NCI-H2227 (cell line): ENCODE measurements at regions not wholly inside any gene's neighbourhood (a gene's known extent, or its start where the extent isn't known, plus 50 kb on each side); places are given as distances from the start of the nearest gene placed in this dataset.

Experiments
- DNase-seq: peaks from one replicate; lab custom pipeline; 2025; ENCODE audit not compliant: unreplicated experiment; lab: John Stamatoyannopoulos, UW

DNA sequence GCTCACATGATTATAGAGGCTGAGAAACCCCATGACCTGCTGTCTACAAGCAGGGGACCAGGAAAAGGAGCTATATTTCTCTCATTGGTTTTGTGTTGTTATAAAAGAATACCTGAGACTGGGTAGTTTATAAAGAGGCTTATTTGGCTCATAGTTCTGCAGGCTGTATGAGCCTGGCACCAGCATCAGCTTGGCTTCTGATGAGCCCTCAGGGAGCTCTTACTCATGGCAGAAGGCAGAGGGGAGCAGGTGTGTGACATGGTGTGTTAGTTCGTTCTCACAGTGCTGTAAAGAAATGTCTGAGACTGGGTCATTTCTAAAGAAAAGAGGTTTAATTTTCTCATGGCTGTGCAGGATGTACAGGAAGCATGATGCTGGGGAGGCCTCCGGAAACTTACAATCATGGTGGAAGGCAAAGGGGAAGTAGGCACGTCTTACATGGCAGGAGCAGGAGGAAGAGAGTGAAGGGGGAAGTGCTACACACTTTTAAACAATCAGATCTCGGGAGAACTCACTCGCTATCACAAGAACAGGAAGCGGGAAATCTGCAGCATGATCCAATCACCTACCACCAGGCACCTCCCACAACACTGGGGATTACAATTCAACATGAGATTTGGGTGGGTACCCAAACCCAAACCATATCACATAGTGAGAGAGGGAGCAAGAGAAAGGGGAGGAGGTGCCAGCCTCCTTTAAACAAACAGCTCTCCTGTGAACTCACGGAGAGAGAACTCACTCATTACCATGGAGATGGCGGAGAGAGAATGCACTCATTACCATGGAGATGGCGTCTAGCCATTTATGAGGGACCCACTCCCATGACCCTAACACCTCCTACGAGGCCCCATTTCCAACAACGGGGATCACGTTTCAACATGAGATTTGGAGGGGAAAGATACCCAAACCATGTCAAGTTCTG is 133.4 kb downstream of the JCAD start:
- DNase-seq = no peak

DNA sequence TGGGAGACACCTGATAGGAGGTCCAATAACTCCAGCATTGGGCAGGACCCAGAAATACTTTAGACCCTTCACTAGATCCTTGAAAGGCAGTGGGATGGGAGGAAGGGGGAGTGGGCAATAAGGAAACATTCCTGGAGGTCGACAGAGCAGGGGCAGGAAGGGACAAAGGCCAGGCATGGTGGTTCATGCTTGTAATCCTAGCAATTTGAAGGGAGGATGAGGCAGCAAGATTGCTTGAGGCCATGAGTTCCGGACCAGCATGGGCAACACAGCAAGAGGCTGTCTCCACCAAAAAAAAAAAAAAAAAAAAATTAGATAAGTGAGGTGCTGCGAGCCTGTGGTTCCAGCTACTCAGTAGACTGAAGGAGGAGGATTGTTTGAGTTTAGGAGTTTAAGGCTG is 134.9 kb downstream of the JCAD start:
- DNase-seq = no peak

DNA sequence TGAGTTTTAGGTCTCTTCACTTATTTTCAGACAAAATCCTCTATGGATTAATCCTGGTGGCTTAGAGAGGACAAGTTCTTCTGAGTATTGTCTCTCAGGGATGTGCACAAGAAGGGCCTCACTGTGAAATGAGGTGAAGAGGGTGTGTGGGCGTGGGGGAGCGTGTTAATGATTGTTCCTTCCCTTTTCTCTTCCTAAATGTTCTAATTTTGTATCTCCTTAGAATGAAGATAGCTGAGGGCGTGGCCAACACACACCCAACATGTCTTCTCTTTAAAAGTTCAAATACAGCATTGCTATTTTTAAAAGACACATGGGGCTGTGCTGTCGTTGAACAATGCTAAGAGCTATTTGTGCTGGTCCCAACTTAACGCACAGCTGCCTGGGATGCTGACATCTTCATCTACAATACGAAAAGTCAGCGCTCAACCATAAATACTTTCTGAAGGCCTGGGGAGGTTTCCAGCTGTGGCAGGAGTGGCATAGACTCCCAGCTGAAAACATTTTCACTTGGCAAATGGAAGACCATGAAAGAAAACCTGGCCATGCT is 135.9 kb downstream of the JCAD start:
- DNase-seq = no peak

DNA sequence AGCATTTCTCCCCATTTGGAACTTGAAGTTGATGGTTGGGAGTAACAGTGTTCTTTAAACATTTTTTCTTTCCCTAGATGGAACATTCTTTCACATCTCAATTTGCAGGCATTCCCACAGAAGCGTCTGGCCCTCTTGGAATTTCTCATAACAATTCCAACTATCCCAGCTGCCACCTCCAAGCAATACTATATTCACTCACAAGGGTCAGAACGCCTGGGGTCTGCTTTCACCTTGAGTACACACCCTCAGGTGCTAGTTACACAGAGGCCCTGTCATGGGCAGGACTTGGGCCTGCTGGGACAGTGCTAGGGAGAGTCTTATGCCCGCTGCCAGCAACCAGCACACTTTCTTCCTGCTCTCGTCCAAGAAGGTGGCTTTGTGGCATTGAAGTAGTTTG is 136.5 kb downstream of the JCAD start:
- DNase-seq = no peak

DNA sequence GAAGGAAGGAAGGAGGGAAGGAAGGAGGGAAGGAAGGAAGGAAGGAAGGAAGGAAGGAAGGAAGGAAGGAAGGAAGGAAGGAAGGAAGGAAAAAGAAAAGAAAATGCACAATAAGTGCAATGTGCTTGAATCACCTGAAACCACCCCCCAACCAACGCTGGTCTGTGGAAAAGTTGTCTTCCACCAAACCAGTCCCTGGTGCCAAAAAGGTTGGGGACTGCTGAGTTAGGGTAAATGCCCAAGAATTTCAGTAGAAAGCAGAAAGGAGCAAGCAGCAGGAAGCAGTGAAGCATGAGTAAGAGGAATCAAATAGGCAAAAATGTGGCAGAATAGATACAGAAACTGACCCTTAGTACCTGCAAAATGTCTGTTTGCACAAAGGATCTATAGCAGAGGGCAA is 137.2 kb downstream of the JCAD start:
- DNase-seq = no peak

DNA sequence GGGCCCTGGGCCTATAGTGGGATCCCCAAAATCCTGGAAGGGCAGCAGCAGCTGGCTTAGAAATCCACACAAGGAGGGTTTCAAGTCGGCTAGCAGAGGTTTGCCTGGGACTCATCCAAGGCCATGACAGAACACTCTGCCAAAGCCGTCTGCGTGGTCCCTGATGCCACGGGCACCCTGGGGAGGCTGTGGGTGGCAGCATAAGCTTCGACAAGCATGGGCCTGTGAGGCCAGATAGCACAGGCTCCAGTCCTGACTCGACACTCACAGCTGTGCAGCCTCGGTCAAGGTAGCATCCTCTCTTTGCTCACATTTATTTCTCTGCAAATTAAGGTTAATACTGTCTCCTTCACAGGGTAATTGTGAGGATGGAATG is 138.3 kb downstream of the JCAD start:
- DNase-seq = no peak

DNA sequence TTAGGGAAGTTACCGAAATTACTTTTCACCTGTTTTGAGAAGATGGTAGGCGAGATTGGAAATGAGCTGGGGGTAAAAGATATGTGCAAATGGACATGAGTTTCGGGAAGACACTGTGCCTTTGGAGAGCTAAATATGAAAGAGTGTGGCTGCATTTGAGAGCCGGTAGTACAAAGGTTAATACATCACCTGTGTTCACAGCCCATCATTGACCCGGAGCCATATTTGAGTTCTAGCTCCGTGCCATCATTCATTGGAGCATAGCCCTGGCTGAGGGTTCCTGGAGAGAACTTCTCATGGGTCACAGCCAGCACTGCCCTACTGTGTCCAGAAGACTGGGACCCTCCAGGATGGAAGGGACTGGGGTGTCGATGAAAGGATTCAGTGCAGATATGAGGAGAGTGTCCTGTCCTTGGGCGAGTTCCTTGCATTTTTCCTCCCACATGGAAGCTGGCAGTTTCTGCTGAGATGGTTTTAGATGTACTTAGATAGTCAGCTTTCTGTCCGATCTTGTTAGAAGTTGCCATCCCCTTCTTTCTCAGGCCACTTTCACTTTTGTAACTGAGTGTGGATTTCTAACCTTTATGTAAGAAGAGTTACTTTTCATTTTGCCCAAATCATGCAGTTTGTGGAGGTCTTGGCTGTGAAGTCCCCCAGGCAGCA is 138.8 kb downstream of the JCAD start:
- no peak for DNase-seq

DNA sequence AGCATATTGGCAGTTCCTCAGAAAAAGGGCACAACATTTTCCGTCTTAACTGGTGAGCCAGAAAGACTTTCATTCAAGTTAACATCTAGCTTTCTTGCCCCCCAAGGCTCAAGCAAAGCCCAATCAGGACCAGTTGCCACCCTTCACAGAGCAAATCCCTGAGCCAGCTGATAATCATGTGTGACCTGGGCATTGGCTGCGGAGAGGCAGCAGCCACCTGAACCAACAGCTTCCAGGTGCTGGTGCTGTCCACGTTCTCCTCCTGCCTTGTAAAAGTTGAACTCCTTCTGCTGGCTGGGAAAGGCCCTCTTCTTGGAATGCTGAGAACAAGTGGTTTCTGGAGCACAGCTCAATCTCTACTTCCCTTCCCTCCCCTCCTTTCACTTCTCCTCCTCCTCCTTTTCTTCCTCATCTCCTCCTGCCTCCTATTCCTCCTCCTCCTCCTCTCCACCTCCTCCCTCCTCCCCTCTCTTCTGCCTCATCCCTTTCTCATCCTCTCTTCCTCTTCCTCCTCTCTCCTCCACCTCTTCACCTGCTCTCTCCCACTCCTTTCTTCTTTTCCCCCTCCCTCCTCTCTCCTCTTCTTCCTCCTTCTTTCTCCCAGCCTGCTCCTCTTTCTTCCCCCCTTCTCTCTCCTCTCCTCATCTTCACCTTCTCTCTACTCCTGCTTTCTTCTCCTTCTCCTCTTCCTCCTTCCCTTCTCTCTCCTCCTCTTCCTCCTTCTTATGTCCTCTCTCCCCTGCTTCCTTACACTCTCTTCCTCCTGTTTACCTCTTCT is 140.6 kb downstream of the JCAD start:
- no peak for DNase-seq

DNA sequence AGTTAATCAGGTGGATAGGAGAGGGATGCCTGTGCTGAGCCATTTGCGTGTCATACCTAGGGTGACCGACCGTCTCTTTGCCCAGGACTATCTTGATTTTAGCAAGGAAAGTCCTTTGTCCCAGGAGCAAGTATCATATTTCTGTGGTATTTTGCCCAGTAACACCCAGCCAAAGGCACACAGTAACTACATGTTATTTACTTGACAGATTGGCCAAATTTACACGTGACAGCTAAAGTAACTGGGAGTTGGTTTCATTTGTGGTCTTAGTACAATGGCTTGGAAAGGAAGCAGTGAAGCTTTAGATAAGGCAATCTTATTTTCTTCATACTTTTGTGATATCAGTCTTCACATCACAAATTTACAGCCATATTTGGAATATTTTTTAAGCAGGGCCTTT is 142.1 kb downstream of the JCAD start:
- DNase-seq = no peak

DNA sequence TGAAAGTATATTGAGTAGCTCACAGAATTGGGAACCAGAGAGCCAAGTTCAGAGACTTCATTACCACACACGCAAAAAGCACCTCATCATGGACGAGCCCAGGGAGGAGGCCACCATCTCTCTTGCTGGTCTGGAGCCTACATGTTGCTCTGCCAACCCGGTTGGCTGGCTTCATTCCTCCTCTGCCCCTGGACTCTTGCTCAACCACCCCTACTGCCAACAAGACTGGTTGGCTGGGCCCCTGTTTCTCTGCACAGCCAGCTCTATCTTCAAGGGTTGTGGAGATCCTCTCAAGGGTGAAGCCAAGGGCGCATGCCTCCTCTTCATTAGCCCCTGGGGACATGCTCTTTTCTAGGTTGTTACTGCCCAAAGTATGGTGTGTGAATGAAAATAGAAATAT is 142.7 kb downstream of the JCAD start:
- no peak for DNase-seq

DNA sequence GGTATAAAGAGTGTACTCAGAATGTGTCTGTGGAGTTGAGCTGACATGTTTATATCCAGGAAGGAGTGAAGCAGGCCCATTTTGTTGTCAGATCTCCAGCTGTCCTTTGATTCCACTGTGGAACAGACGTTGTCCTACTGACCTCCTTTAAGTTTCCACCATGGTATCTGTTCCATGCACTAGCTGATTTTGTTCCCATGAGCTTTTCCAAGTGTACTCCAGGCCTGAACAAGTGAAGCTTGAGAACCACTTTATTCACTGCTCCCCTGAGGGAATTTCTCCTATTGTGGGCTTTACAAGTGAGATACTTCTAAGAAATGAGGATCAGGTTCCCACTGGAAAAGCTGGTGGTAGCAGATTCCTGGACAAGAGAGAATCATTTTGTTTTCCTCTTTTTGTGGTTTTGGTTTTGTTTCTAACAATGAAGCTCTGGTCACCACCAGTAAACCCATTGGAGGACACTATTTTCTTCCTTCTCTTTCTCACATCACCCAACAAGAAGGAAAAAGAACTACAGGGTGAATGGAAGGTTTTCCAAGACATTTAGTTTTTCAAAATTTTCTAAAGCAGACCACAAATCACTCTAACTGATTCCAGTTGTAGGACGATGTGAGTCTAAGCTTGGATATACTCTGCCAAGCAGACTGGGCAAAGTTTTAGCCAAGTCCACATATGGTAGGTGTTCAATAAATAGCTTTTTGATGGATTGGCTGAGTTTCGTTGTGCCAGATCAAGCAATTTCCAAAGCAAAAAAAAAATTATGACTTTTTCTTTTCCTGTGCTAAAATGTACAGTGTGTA is 144.2 kb downstream of the JCAD start:
- DNase-seq = no peak

DNA sequence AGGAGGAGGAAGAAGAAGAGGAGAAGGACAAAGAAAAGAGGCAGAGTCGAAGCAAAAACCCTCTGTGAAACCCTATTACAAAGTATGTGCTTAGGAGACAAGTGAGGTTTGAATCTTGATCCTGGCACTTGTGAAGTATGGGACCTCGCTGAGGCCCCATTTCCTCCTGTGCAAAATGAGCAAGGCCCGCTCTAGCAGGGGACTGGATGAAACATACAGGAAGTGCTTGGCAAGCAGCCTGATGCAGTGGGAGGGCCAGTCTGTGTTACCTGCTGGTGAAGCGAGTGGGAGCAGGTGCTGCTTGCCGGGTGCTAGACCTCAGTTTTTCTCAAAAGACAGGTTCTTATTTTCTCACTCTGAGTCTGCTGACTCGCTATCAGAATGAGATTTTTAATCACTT is 150.4 kb downstream of the JCAD start:
- DNase-seq = no peak

DNA sequence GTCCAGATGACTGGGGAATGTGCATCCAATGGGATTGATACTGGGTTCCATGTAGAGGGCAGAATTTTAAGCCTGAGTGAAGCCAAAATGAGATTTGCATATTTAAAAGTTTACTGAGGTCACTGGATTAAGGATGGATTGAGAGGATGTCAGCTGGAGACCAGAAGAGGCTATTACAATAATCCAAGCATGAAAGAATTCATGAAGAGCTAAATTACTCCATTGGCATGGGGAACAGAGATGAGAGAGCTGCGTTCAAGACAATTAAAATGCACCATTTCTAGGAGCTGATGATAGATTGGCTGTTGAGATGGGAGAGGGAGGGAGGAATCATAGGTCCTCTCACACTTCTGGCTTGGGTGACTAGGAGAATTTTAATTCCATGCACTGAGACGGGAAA is 158.5 kb downstream of the JCAD start:
- DNase-seq = no peak

DNA sequence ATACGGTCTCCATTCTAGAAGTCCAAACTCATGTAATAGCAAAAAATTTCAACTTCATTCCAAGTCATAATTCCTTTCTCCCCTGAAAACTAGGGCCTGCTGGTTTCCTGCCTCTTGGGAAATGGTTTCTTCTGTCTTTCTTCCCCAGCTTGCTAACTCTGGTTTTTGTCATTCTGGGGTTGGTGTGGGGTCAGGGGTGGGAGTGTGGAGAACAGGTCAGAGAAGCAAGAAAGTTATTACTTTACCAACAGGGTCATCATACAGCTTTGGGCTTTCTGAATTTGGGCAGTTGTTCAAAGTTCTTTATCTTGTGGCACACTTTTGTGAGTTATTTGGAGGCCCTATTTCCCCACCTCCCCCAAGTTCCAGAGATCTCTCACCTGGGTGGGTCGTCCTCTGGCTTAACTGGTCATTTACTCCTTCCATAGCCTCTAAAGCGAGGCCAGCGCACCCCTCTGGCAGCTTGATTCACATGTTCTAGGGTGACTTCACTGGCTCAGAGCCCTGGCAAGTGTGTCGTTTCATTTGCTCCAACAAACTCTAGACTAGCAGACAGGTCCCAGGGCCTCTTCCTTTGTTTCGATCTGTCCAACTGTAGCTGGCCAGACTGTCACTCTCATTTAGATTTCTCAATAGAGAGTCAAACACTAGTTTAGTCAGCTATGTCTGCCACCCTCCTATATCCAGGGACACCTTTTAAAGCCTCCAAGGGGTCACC is 161.2 kb downstream of the JCAD start:
- DNase-seq = no peak

DNA sequence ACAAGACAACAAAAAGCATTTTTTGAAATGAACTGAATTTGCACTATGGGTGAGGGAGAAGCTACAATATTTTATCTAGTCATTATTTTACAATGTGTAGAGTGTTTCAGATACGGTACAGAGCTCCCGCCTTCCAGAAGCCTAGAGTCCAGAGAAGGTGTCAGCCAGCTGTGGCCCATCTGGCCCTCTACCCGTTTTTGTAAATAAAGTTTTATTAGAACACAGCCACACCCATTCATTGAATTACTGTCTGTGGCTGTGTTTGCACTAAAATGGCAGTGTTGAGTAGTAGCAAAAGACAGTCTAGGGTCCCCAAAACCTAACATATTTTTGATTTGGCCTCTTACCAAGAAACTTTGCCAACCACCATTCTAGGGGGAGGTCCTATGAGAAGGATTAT is 162.0 kb downstream of the JCAD start:
- DNase-seq = no peak

DNA sequence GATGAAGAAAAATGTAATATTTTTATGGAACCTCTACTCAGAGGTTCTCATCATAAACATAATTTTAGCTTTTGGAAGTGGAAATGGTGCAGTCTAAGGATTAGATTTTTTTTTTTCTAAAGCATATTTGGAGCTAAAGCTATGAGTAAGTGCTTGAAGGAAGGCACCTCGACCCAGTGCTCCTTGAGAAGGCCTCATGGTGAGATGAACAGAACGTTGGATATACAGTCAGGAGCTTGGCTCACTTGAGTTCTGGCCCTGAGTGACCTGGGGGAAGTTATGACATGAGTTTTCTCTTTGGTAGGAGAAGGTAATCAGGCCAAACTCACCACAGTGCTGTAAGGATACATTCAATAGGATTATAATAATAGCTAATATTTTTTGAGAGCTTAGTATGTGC is 163.3 kb downstream of the JCAD start:
- no peak for DNase-seq

DNA sequence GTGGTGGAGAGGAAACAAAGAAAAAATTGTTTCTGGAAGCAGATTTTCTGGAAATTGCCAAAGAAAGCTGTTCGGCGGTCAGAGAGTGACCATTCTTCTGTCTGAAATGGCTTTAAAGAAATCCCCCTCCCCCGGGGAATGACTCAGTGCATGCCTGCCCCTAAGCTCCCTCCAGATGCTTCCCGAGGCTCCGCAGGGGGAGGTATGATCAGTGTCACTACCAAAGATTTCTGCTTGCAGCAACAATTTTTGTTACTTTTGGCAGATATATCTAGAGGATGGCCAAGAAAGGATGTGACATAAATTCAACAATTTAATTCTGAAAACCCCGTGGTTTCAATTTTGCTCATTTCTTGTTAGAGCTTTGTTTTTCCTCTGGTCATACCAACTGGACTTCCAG is 163.9 kb downstream of the JCAD start:
- no peak for DNase-seq

DNA sequence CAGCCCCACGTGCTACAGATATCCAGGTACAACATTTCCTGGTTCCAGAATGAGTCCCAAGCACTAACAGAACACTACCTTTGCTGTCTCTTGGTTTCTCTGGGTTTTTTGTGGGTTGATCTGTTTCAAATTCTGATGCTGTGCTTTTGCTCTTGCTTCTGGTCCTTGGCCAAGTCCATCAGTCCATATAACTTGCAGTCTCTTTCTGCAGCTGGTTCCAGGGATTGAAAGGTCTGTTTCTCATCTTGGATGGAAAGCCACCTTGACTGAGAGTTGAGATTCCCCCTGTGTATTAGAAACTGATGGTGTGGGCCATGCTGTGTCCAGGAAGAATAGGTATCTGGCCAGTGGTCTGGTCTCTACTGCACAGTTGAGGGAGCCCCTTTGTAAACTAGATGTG is 171.1 kb downstream of the JCAD start:
- no peak for DNase-seq

DNA sequence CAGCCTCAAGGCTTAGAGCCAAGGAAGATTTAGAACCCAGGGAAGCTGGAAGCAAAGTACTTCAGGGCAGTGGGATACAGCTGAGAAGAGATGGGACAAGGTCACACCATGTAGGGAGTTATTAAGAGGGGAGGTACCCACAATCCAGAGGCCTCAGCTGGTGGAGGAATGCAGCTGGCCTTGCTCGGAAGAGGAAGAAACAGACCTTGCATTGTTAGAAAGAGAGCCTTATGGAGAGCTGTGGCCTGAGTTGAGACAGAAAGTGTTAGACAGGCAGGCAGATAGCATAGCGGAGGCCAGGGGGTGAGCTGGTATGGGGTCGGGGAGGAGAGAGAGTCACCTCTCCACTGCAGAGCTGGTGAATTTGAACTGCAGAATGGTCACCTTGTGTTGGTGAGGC is 173.1 kb downstream of the JCAD start:
- DNase-seq = no peak

DNA sequence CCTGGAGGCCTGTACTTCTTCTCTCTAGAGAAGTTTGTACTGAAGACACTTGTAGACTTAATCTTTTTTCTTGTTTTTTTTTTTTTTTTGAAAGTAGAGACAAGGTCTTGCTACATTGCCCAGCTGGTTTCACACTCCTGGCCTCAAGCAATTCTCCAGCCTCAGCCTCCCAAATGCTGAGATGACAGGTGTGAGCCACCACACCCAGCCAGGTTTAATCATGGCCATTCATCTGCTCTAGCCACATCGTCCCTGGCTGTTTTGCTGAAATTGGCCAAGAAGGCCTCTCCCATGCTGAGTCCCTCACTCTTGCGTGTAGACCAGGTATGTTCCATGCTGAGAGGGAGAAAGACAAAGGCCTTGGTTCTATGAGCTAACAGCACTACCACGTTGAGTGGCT is 176.2 kb downstream of the JCAD start:
- DNase-seq = no peak
